ENCODE measurements at regions not wholly inside any gene's neighbourhood (a gene's known extent, or its start where the extent isn't known, plus 50 kb on each side); places are given as distances from the start of the nearest gene placed in this dataset.
"Not testable (repeated sequence)": the region's sequence is repeated elsewhere in the genome, so short reads cannot be mapped to it uniquely, and the experiment has no call there.

GRCh38 chr22:23416169-23416690 is 163.9 kb downstream of the IGLL1 start:
- H3K9me1 ChIP-seq (ENCODE audit: insufficient read depth, low read length); H2AK9ac ChIP-seq (replicated peaks; ENCODE audit: low read depth, low read length, poor library complexity); H3K9ac ChIP-seq (ENCODE audit: low read depth, low read length); H3K4me3 ChIP-seq (ENCODE audit: insufficient read depth, low read depth, low read length); H3K36me3 ChIP-seq (ENCODE audit: control insufficient read depth, insufficient read depth, low read length); intact Hi-C loops (cut with micrococcal nuclease); H2AK5ac ChIP-seq (ENCODE audit: low read depth, low read length); H2BK120ac ChIP-seq (ENCODE audit: low read depth, low read length); H3K23ac ChIP-seq (ENCODE audit: low read depth, low read length); in situ Hi-C loops (cut with MboI; ENCODE audit: low sequenced_read_pairs); dilution Hi-C loops (cut with HindIII; ENCODE audit: low sequenced_read_pairs, unreplicated experiment); H2BK20ac ChIP-seq (ENCODE audit: low read depth, low read length); H2AFZ ChIP-seq (replicated peaks; ENCODE audit: low read length, poor library complexity); H4K20me1 ChIP-seq (ENCODE audit: insufficient read depth, low read length); H4K5ac ChIP-seq (ENCODE audit: low read depth, low read length); ATAC-seq (ENCODE audit: low read depth); DNase-seq; POLR2A ChIA-PET (ENCODE audit: unreplicated experiment); BruUV-seq (replicated peaks); H2BK5ac ChIP-seq (ENCODE audit: low read depth, low read length, poor library complexity, severe bottlenecking); H3K4me1 ChIP-seq (ENCODE audit: control insufficient read depth, insufficient read depth, low read length); H4K91ac ChIP-seq (ENCODE audit: insufficient read depth, low read depth, low read length); H4K8ac ChIP-seq (ENCODE audit: low read depth in 2 of 2, low read length in 2 of 2); CTCF ChIA-PET; H3K4ac ChIP-seq (ENCODE audit: low read depth, low read length); H3K79me1 ChIP-seq (ENCODE audit: low read depth in 1 of 2, low read length in 2 of 2); H3K9me3 ChIP-seq (ENCODE audit: control insufficient read depth, insufficient read depth, low read length); H3K18ac ChIP-seq (ENCODE audit: low read depth, low read length); H3K56ac ChIP-seq (ENCODE audit: extremely low read depth, insufficient read depth, low read length); H3K4me2 ChIP-seq (ENCODE audit: low read depth, low read length); H3K14ac ChIP-seq (replicated peaks; ENCODE audit: low read depth, low read length); H2BK15ac ChIP-seq (ENCODE audit: low read depth, low read length); H3K27ac ChIP-seq (ENCODE audit: insufficient read depth, low read length): not testable (repeated sequence)
- peaks cover 15% of the 10 kb centered on the region for H3K27me3 ChIP-seq (ENCODE audit: control insufficient read depth, insufficient read depth, low read length)
- 53% methylated on average over 3 of the region's 8 CpGs; no CpG with 5 or more reads in 1 of the 2 experiments for WGBS, 2 experiments (ENCODE audit: extremely low coverage in 2 of 2, insufficient read length in 1 of 2)

All from IMR-90 (cell line).